ENCODE measurements at regions not wholly inside any gene's neighbourhood (a gene's known extent, or its start where the extent isn't known, plus 50 kb on each side); places are given as distances from the start of the nearest gene placed in this dataset.

- no peak overlapping the region for H3K4me3 ChIP-seq
- 78 to 95% (median 92%) methylated on average over 1 of the region's 1 CpG for WGBS, 4 donors
- TF ChIP-seq POLR2A (IDR thresholded peaks at IDR 0.05) = no peak
- TF ChIP-seq CTCF (IDR thresholded peaks at IDR 0.05) = no peak
- peaks cover 0 to 11% (median 0%) of the 10 kb centered on the region in 9 donors for H3K27me3 ChIP-seq
- ATAC-seq = no peak
- H3K4me1 ChIP-seq = no peaks in the 10 kb centered on the region
- H3K27ac ChIP-seq = no peak overlapping the region
- H3K36me3 ChIP-seq = no peaks in the 10 kb centered on the region
- H3K9me3 ChIP-seq = no peaks in the 10 kb centered on the region
- intact Hi-C loops (cut with DNase I) = no loop called here
- DNase-seq = no peak
Measured at GRCh38 chr16:49201118-49201517, 80.5 kb downstream of the CBLN1 start.

GRCh38 chr16:49200223-49200820 is 81.3 kb downstream of the CBLN1 start:
- peaks cover 0 to 11% (median 0%) of the 10 kb centered on the region in 9 donors for H3K27me3 ChIP-seq
- TF ChIP-seq CTCF (IDR thresholded peaks at IDR 0.05) (no peak), POLR2A (IDR thresholded peaks at IDR 0.05) (no peak)
- H3K36me3 ChIP-seq = no peaks in the 10 kb centered on the region
- H3K4me1 ChIP-seq = no peaks in the 10 kb centered on the region
- DNase-seq (peak in 2 of 5 donors; percentile 34 to 51), ATAC-seq (peak; percentile 28 to 84 (median 52))
- H3K9me3 ChIP-seq = no peaks in the 10 kb centered on the region
- WGBS, 4 donors = 74 to 80% (median 77%) methylated on average over 8 of the region's 8 CpGs
- no peak overlapping the region for H3K4me3 ChIP-seq
- intact Hi-C loops (cut with DNase I) = no loop called here
- no peak overlapping the region for H3K27ac ChIP-seq

GRCh38 chr16:49195237-49195548 is 86.4 kb downstream of the CBLN1 start:
- Histone ChIP-seq H3K27me3 (peaks cover 0 to 11% (median 0%) of the 10 kb centered on the region in 9 donors), H3K4me3 (no peak overlapping the region), H3K9me3 (no peaks in the 10 kb centered on the region), H3K36me3 (no peaks in the 10 kb centered on the region), H3K27ac (peak overlapping the region in 4 of 12 donors; percentile 8 to 42 (median 11)), H3K4me1 (peaks cover 0 to 4% (median 0%) of the 10 kb centered on the region in 12 donors)
- no peak for ATAC-seq
- TF ChIP-seq CTCF (IDR thresholded peaks at IDR 0.05) (no peak), POLR2A (IDR thresholded peaks at IDR 0.05) (no peak)
- DNase-seq = no peak
- 55 to 66% (median 64%) methylated on average over 5 of the region's 5 CpGs for WGBS, 4 donors
- intact Hi-C loops (cut with DNase I) = no loop called here

GRCh38 chr16:49194537-49195236 is 87.0 kb downstream of the CBLN1 start:
- H3K4me1 ChIP-seq = peaks cover 0 to 4% (median 0%) of the 10 kb centered on the region in 12 donors
- peak; percentile 65 to 81 (median 72) for ATAC-seq
- 49 to 54% (median 51%) methylated on average over 16 of the region's 16 CpGs for WGBS, 4 donors
- H3K27me3 ChIP-seq = peaks cover 0 to 6% (median 0%) of the 10 kb centered on the region in 9 donors
- peak in 2 of 5 donors; percentile 44 to 59 for DNase-seq
- H3K9me3 ChIP-seq = no peaks in the 10 kb centered on the region
- no peaks in the 10 kb centered on the region for H3K36me3 ChIP-seq
- peak overlapping the region in 4 of 12 donors; percentile 8 to 42 (median 11) for H3K27ac ChIP-seq
- no peak overlapping the region for H3K4me3 ChIP-seq
- intact Hi-C loops (cut with DNase I) = no loop called here
- TF ChIP-seq POLR2A (IDR thresholded peaks at IDR 0.05) = no peak
